ENCODE measurements at regions not wholly inside any gene's neighbourhood (a gene's known extent, or its start where the extent isn't known, plus 50 kb on each side); places are given as distances from the start of the nearest gene placed in this dataset.

DNA sequence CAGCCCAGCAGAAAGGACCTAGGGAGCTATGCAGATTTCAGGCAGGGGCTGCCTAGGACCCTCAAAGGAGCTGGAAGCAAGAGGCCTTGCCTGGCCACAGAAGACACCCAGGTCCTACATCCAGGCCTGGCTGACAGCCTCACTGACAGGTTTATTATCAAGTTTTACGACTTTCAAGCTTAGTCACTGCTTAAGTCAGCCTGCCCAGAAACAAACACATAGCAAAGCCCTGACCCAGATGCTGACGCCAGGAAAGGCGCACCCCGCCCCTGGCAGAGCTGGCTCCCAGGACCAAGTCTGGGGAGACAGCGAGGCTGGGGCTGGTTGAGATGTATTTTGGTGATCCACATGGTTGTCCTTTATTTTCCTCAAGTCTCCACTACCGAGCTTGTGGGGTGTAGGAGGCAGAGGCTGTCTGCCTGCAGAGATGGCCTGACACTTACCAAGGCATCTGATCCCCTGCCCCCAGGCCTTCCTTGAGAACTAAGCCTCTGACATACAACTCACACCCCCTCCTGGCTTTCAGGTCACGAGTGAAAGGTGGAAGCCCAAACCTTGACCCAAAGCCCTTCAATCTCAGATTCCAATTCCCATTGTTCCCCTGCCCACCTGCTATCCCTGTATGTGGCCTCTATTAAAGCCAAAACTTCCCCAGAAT is 80.7 kb upstream of the EMX2 start (continued):
- TF ChIP-seq, protein P1, sequence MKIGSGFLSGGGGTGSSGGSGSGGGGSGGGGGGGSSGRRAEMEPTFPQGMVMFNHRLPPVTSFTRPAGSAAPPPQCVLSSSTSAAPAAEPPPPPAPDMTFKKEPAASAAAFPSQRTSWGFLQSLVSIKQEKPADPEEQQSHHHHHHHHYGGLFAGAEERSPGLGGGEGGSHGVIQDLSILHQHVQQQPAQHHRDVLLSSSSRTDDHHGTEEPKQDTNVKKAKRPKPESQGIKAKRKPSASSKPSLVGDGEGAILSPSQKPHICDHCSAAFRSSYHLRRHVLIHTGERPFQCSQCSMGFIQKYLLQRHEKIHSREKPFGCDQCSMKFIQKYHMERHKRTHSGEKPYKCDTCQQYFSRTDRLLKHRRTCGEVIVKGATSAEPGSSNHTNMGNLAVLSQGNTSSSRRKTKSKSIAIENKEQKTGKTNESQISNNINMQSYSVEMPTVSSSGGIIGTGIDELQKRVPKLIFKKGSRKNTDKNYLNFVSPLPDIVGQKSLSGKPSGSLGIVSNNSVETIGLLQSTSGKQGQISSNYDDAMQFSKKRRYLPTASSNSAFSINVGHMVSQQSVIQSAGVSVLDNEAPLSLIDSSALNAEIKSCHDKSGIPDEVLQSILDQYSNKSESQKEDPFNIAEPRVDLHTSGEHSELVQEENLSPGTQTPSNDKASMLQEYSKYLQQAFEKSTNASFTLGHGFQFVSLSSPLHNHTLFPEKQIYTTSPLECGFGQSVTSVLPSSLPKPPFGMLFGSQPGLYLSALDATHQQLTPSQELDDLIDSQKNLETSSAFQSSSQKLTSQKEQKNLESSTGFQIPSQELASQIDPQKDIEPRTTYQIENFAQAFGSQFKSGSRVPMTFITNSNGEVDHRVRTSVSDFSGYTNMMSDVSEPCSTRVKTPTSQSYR (CRISPR knock-in tag; IDR thresholded peaks at IDR 0.05) = no peak
- TF ChIP-seq NR1H2 (CRISPR knock-in tag; IDR thresholded peaks at IDR 0.05) = no peak
- TF ChIP-seq, protein P2, sequence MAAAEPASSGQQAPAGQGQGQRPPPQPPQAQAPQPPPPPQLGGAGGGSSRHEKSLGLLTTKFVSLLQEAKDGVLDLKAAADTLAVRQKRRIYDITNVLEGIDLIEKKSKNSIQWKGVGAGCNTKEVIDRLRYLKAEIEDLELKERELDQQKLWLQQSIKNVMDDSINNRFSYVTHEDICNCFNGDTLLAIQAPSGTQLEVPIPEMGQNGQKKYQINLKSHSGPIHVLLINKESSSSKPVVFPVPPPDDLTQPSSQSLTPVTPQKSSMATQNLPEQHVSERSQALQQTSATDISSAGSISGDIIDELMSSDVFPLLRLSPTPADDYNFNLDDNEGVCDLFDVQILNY (CRISPR knock-in tag; IDR thresholded peaks at IDR 0.05) = no peak

DNA sequence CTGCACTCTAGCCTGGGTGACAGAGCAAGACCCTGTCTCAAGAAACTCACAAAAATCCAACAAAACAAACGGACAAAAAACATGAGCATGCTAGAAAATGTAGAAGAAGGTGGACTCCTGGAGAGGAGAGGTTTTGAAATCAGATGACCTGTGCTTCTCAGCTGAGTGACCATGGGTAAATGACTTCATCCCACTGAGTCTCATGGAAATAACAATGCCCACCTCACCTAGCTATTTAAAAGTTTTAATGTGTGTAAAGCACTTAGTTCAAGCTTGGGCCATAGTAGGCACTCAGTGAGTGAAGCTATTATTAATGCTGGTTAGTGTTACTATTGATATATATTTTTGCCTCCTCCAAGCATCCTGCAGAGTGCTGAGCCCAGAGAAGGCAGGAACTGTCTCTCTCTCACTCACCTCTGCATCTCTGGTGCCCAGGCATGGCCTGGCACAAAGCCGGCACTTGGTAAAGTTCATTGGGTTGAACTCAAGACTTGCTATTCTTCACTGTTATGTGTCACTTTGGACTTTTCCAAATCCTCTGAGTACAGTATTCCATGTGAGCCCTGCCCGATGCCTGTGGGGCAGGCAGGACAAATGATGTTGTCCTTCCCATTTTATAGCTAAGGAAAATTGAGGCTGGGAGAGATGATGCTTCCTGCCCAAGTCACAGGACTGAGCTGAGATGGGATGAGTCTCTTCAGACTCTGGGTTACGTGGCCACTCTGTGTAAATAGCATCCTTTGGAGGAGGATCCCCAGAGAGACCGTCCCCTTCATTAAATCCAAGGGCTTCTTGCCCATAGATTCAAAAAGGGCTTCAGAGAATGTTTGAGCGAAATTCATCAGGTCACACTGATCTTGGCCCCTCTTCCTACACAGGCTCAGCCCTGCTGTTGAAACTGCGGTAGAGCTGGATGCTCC is 81.4 kb upstream of the EMX2 start:
- Mint-ChIP-seq H3K9me3 (peaks cover 13% of the 10 kb centered on the region), H3K27me3 (ENCODE audit: low read depth) (no peaks in the 10 kb centered on the region), H3K4me1 (peaks cover 26% of the 10 kb centered on the region), H3K36me3 (no peaks in the 10 kb centered on the region), H3K4me3 (no peak overlapping the region), H3K27ac (no peak overlapping the region)
- no peak for DNase-seq (ENCODE audit: low spot score)
- ChIA-PET POLR2A (interaction anchor here (0.6 kb wide), 1 partner anchor 65 kb away, joined by 3 read pairs; no protein-coding TSS in a partner anchor), CTCF (interaction anchor here (0.6 to 3.1 kb wide), 10 partner anchors 9 to 558 kb away, joined by 3 to 40 read pairs (median 4); no protein-coding TSS in a partner anchor)
- ATAC-seq = no peak
- TF ChIP-seq KAT7 (CRISPR knock-in tag; IDR thresholded peaks at IDR 0.05; ENCODE audit: borderline replicate concordance) (no peak), NFYB (CRISPR knock-in tag; conservative IDR thresholded peaks at IDR 0.05; ENCODE audit: low read depth) (no peak), RORB (CRISPR knock-in tag; IDR thresholded peaks at IDR 0.05) (no peak), HMGA2 (CRISPR knock-in tag; IDR thresholded peaks at IDR 0.05) (no peak), ZNF219 (CRISPR knock-in tag; IDR thresholded peaks at IDR 0.05; ENCODE audit: borderline replicate concordance) (no peak), ZNF121 (CRISPR knock-in tag; IDR thresholded peaks at IDR 0.05) (no peak), SOX15 (CRISPR knock-in tag; IDR thresholded peaks at IDR 0.05) (no peak), OVOL2 (CRISPR knock-in tag; IDR thresholded peaks at IDR 0.05; ENCODE audit: borderline replicate concordance) (no peak)
- TF ChIP-seq, protein P2 (CRISPR knock-in tag; IDR thresholded peaks at IDR 0.05) = no peak
- TF ChIP-seq, protein P3, sequence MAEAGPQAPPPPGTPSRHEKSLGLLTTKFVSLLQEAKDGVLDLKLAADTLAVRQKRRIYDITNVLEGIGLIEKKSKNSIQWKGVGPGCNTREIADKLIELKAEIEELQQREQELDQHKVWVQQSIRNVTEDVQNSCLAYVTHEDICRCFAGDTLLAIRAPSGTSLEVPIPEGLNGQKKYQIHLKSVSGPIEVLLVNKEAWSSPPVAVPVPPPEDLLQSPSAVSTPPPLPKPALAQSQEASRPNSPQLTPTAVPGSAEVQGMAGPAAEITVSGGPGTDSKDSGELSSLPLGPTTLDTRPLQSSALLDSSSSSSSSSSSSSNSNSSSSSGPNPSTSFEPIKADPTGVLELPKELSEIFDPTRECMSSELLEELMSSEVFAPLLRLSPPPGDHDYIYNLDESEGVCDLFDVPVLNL (CRISPR knock-in tag; IDR thresholded peaks at IDR 0.05; ENCODE audit: borderline replicate concordance, low read depth) = no peak
- TF ChIP-seq, protein P4, sequence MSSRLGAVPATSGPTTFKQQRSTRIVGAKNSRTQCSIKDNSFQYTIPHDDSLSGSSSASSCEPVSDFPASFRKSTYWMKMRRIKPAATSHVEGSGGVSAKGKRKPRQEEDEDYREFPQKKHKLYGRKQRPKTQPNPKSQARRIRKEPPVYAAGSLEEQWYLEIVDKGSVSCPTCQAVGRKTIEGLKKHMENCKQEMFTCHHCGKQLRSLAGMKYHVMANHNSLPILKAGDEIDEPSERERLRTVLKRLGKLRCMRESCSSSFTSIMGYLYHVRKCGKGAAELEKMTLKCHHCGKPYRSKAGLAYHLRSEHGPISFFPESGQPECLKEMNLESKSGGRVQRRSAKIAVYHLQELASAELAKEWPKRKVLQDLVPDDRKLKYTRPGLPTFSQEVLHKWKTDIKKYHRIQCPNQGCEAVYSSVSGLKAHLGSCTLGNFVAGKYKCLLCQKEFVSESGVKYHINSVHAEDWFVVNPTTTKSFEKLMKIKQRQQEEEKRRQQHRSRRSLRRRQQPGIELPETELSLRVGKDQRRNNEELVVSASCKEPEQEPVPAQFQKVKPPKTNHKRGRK (CRISPR knock-in tag; IDR thresholded peaks at IDR 0.05; ENCODE audit: borderline replicate concordance) = no peak
- TF ChIP-seq, protein P5, sequence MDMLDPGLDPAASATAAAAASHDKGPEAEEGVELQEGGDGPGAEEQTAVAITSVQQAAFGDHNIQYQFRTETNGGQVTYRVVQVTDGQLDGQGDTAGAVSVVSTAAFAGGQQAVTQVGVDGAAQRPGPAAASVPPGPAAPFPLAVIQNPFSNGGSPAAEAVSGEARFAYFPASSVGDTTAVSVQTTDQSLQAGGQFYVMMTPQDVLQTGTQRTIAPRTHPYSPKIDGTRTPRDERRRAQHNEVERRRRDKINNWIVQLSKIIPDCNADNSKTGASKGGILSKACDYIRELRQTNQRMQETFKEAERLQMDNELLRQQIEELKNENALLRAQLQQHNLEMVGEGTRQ (CRISPR knock-in tag; IDR thresholded peaks at IDR 0.05) = no peak
- TF ChIP-seq, protein P6, sequence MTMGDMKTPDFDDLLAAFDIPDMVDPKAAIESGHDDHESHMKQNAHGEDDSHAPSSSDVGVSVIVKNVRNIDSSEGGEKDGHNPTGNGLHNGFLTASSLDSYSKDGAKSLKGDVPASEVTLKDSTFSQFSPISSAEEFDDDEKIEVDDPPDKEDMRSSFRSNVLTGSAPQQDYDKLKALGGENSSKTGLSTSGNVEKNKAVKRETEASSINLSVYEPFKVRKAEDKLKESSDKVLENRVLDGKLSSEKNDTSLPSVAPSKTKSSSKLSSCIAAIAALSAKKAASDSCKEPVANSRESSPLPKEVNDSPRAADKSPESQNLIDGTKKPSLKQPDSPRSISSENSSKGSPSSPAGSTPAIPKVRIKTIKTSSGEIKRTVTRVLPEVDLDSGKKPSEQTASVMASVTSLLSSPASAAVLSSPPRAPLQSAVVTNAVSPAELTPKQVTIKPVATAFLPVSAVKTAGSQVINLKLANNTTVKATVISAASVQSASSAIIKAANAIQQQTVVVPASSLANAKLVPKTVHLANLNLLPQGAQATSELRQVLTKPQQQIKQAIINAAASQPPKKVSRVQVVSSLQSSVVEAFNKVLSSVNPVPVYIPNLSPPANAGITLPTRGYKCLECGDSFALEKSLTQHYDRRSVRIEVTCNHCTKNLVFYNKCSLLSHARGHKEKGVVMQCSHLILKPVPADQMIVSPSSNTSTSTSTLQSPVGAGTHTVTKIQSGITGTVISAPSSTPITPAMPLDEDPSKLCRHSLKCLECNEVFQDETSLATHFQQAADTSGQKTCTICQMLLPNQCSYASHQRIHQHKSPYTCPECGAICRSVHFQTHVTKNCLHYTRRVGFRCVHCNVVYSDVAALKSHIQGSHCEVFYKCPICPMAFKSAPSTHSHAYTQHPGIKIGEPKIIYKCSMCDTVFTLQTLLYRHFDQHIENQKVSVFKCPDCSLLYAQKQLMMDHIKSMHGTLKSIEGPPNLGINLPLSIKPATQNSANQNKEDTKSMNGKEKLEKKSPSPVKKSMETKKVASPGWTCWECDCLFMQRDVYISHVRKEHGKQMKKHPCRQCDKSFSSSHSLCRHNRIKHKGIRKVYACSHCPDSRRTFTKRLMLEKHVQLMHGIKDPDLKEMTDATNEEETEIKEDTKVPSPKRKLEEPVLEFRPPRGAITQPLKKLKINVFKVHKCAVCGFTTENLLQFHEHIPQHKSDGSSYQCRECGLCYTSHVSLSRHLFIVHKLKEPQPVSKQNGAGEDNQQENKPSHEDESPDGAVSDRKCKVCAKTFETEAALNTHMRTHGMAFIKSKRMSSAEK (CRISPR knock-in tag; IDR thresholded peaks at IDR 0.05; ENCODE audit: borderline replicate concordance) = no peak
